ENCODE measurements at regions not wholly inside any gene's neighbourhood (a gene's known extent, or its start where the extent isn't known, plus 50 kb on each side); places are given as distances from the start of the nearest gene placed in this dataset.

GRCh38 chr14:85052646-85053045 is 477.3 kb upstream of the FLRT2 start:
- Mint-ChIP-seq H3K36me3 (no peaks in the 10 kb centered on the region), H3K27me3 (no peaks in the 10 kb centered on the region), H3K27ac (no peak overlapping the region), H3K9me3 (peaks cover 19 to 43% (median 21%) of the 10 kb centered on the region in 3 donors), H3K4me3 (no peak overlapping the region), H3K4me1 (no peaks in the 10 kb centered on the region)
- no peak for DNase-seq
- H3K27ac ChIP-seq (ENCODE audit: low read length), result no peak overlapping the region
- ChIA-PET CTCF (no interaction called here), POLR2A (no interaction called here)
- H3K27me3 ChIP-seq (replicated peaks in 1 of 2; ENCODE audit: control insufficient read depth in 2 of 2, extremely low read depth in 1 of 2, insufficient read depth in 2 of 2, low read length in 1 of 2), result no peaks in the 10 kb centered on the region
- no peaks in the 10 kb centered on the region for H3K9me3 ChIP-seq
- no peak for ATAC-seq (replicated peaks in 1 of 4)
- WGBS (ENCODE audit: insufficient coverage), result no CpG with 5 or more reads among the region's 2 CpGs
- no peaks in the 10 kb centered on the region for H3K4me1 ChIP-seq (ENCODE audit: control insufficient read depth in 1 of 2, extremely low read depth in 1 of 2, insufficient read depth in 2 of 2, low read length in 2 of 2)
- no peaks in the 10 kb centered on the region for H3K36me3 ChIP-seq (ENCODE audit: control insufficient read depth in 2 of 2, extremely low read depth in 1 of 2, insufficient read depth in 1 of 2, low read length in 1 of 2)
- no peak overlapping the region for H3K4me3 ChIP-seq (ENCODE audit: control insufficient read depth in 1 of 2, extremely low read depth in 1 of 2, low read length in 1 of 2)

GRCh38 chr14:85054178-85054577 is 475.8 kb upstream of the FLRT2 start:
- DNase-seq, result no peak
- Mint-ChIP-seq H3K27me3 (no peaks in the 10 kb centered on the region), H3K36me3 (no peaks in the 10 kb centered on the region), H3K4me3 (no peak overlapping the region), H3K27ac (no peak overlapping the region), H3K9me3 (peaks cover 19 to 43% (median 21%) of the 10 kb centered on the region in 3 donors), H3K4me1 (no peaks in the 10 kb centered on the region)
- Histone ChIP-seq H3K27ac (ENCODE audit: low read length) (no peak overlapping the region), H3K36me3 (ENCODE audit: control insufficient read depth in 2 of 2, extremely low read depth in 1 of 2, insufficient read depth in 1 of 2, low read length in 1 of 2) (no peaks in the 10 kb centered on the region), H3K9me3 (no peaks in the 10 kb centered on the region), H3K4me3 (ENCODE audit: control insufficient read depth in 1 of 2, extremely low read depth in 1 of 2, low read length in 1 of 2) (no peak overlapping the region), H3K27me3 (replicated peaks in 1 of 2; ENCODE audit: control insufficient read depth in 2 of 2, extremely low read depth in 1 of 2, insufficient read depth in 2 of 2, low read length in 1 of 2) (no peaks in the 10 kb centered on the region), H3K4me1 (ENCODE audit: control insufficient read depth in 1 of 2, extremely low read depth in 1 of 2, insufficient read depth in 2 of 2, low read length in 2 of 2) (no peaks in the 10 kb centered on the region)
- no peak for ATAC-seq (replicated peaks in 1 of 4)
- CTCF ChIA-PET, result no interaction called here
- POLR2A ChIA-PET, result no interaction called here

GRCh38 chr14:85056267-85056666 is 473.7 kb upstream of the FLRT2 start:
- Histone ChIP-seq H3K36me3 (ENCODE audit: control insufficient read depth in 2 of 2, extremely low read depth in 1 of 2, insufficient read depth in 1 of 2, low read length in 1 of 2) (no peaks in the 10 kb centered on the region), H3K4me3 (ENCODE audit: control insufficient read depth in 1 of 2, extremely low read depth in 1 of 2, low read length in 1 of 2) (no peak overlapping the region), H3K27me3 (replicated peaks in 1 of 2; ENCODE audit: control insufficient read depth in 2 of 2, extremely low read depth in 1 of 2, insufficient read depth in 2 of 2, low read length in 1 of 2) (no peaks in the 10 kb centered on the region), H3K9me3 (no peaks in the 10 kb centered on the region), H3K4me1 (ENCODE audit: control insufficient read depth in 1 of 2, extremely low read depth in 1 of 2, insufficient read depth in 2 of 2, low read length in 2 of 2) (no peaks in the 10 kb centered on the region), H3K27ac (ENCODE audit: low read length) (no peak overlapping the region)
- no CpG with 5 or more reads among the region's 1 CpG for WGBS (ENCODE audit: insufficient coverage)
- ATAC-seq (replicated peaks in 1 of 4), result no peak
- ChIA-PET POLR2A (no interaction called here), CTCF (no interaction called here)
- Mint-ChIP-seq H3K36me3 (no peaks in the 10 kb centered on the region), H3K4me1 (no peaks in the 10 kb centered on the region), H3K4me3 (no peak overlapping the region), H3K9me3 (peaks cover 19 to 48% (median 24%) of the 10 kb centered on the region in 3 donors), H3K27me3 (no peaks in the 10 kb centered on the region), H3K27ac (no peak overlapping the region)
- DNase-seq, result no peak

- DNase-seq (no peak), ATAC-seq (replicated peaks in 1 of 4) (no peak)
- no peak overlapping the region for H3K27ac ChIP-seq (ENCODE audit: low read length)
- WGBS (ENCODE audit: insufficient coverage), result 100% methylated on average over 2 of the region's 7 CpGs
- no peak overlapping the region for H3K4me3 Mint-ChIP-seq
- no peak overlapping the region for H3K27ac Mint-ChIP-seq
- H3K4me1 ChIP-seq (ENCODE audit: control insufficient read depth in 1 of 2, extremely low read depth in 1 of 2, insufficient read depth in 2 of 2, low read length in 2 of 2), result no peaks in the 10 kb centered on the region
- H3K27me3 Mint-ChIP-seq, result no peaks in the 10 kb centered on the region
- peaks cover 18 to 49% (median 30%) of the 10 kb centered on the region in 3 donors for H3K9me3 Mint-ChIP-seq
- ChIA-PET POLR2A (no interaction called here), CTCF (no interaction called here)
- H3K4me3 ChIP-seq (ENCODE audit: control insufficient read depth in 1 of 2, extremely low read depth in 1 of 2, low read length in 1 of 2), result no peak overlapping the region
- no peaks in the 10 kb centered on the region for H3K4me1 Mint-ChIP-seq
- H3K27me3 ChIP-seq (replicated peaks in 1 of 2; ENCODE audit: control insufficient read depth in 2 of 2, extremely low read depth in 1 of 2, insufficient read depth in 2 of 2, low read length in 1 of 2), result no peaks in the 10 kb centered on the region
- no peaks in the 10 kb centered on the region for H3K9me3 ChIP-seq
- no peaks in the 10 kb centered on the region for H3K36me3 Mint-ChIP-seq
- H3K36me3 ChIP-seq (ENCODE audit: control insufficient read depth in 2 of 2, extremely low read depth in 1 of 2, insufficient read depth in 1 of 2, low read length in 1 of 2), result no peaks in the 10 kb centered on the region
Observed at GRCh38 chr14:85057221-85057620, 472.7 kb upstream of the FLRT2 start.

GRCh38 chr14:85058150-85058549 is 471.8 kb upstream of the FLRT2 start:
- ATAC-seq (replicated peaks in 1 of 4) (no peak), DNase-seq (no peak)
- Histone ChIP-seq H3K36me3 (ENCODE audit: control insufficient read depth in 2 of 2, extremely low read depth in 1 of 2, insufficient read depth in 1 of 2, low read length in 1 of 2) (no peaks in the 10 kb centered on the region), H3K27ac (ENCODE audit: low read length) (no peak overlapping the region), H3K4me1 (ENCODE audit: control insufficient read depth in 1 of 2, extremely low read depth in 1 of 2, insufficient read depth in 2 of 2, low read length in 2 of 2) (no peaks in the 10 kb centered on the region), H3K9me3 (no peaks in the 10 kb centered on the region), H3K27me3 (replicated peaks in 1 of 2; ENCODE audit: control insufficient read depth in 2 of 2, extremely low read depth in 1 of 2, insufficient read depth in 2 of 2, low read length in 1 of 2) (no peaks in the 10 kb centered on the region), H3K4me3 (ENCODE audit: control insufficient read depth in 1 of 2, extremely low read depth in 1 of 2, low read length in 1 of 2) (no peak overlapping the region)
- ChIA-PET POLR2A (no interaction called here), CTCF (no interaction called here)
- peaks cover 15 to 46% (median 30%) of the 10 kb centered on the region in 3 donors for H3K9me3 Mint-ChIP-seq
- H3K4me1 Mint-ChIP-seq, result no peaks in the 10 kb centered on the region
- H3K27ac Mint-ChIP-seq, result no peak overlapping the region
- no peaks in the 10 kb centered on the region for H3K27me3 Mint-ChIP-seq
- no peak overlapping the region for H3K4me3 Mint-ChIP-seq
- H3K36me3 Mint-ChIP-seq, result no peaks in the 10 kb centered on the region

GRCh38 chr14:85060121-85060520 is 469.8 kb upstream of the FLRT2 start:
- no peaks in the 10 kb centered on the region for H3K27me3 ChIP-seq (replicated peaks in 1 of 2; ENCODE audit: control insufficient read depth in 2 of 2, extremely low read depth in 1 of 2, insufficient read depth in 2 of 2, low read length in 1 of 2)
- POLR2A ChIA-PET, result no interaction called here

GRCh38 chr14:85061256-85061655 is 468.7 kb upstream of the FLRT2 start:
- DNase-seq (no peak), ATAC-seq (replicated peaks in 1 of 4) (no peak)
- Histone ChIP-seq H3K36me3 (ENCODE audit: control insufficient read depth in 2 of 2, extremely low read depth in 1 of 2, insufficient read depth in 1 of 2, low read length in 1 of 2) (no peaks in the 10 kb centered on the region), H3K27me3 (replicated peaks in 1 of 2; ENCODE audit: control insufficient read depth in 2 of 2, extremely low read depth in 1 of 2, insufficient read depth in 2 of 2, low read length in 1 of 2) (no peaks in the 10 kb centered on the region), H3K27ac (ENCODE audit: low read length) (no peak overlapping the region), H3K9me3 (no peaks in the 10 kb centered on the region), H3K4me3 (ENCODE audit: control insufficient read depth in 1 of 2, extremely low read depth in 1 of 2, low read length in 1 of 2) (no peak overlapping the region), H3K4me1 (ENCODE audit: control insufficient read depth in 1 of 2, extremely low read depth in 1 of 2, insufficient read depth in 2 of 2, low read length in 2 of 2) (no peaks in the 10 kb centered on the region)
- Mint-ChIP-seq H3K27ac (no peak overlapping the region), H3K36me3 (no peaks in the 10 kb centered on the region), H3K27me3 (no peaks in the 10 kb centered on the region), H3K4me1 (no peaks in the 10 kb centered on the region), H3K4me3 (no peak overlapping the region), H3K9me3 (peaks cover 15 to 36% (median 17%) of the 10 kb centered on the region in 3 donors)
- POLR2A ChIA-PET, result no interaction called here
- CTCF ChIA-PET, result no interaction called here
- no CpG with 5 or more reads among the region's 4 CpGs for WGBS (ENCODE audit: insufficient coverage)

More at GRCh38 chr14:85060121-85060520, 469.8 kb upstream of the FLRT2 start:
- H3K27ac ChIP-seq (ENCODE audit: low read length), result no peak overlapping the region
- no peak overlapping the region for H3K27ac Mint-ChIP-seq
- no peaks in the 10 kb centered on the region for H3K4me1 Mint-ChIP-seq
- no peak overlapping the region for H3K4me3 ChIP-seq (ENCODE audit: control insufficient read depth in 1 of 2, extremely low read depth in 1 of 2, low read length in 1 of 2)
- no peaks in the 10 kb centered on the region for H3K4me1 ChIP-seq (ENCODE audit: control insufficient read depth in 1 of 2, extremely low read depth in 1 of 2, insufficient read depth in 2 of 2, low read length in 2 of 2)
- no peaks in the 10 kb centered on the region for H3K36me3 ChIP-seq (ENCODE audit: control insufficient read depth in 2 of 2, extremely low read depth in 1 of 2, insufficient read depth in 1 of 2, low read length in 1 of 2)
- ATAC-seq (replicated peaks in 1 of 4) (no peak), DNase-seq (no peak)
- whole genome bisulfite sequencing (ENCODE audit: insufficient coverage), result no CpG with 5 or more reads among the region's 5 CpGs
- peaks cover 19 to 44% (median 21%) of the 10 kb centered on the region in 3 donors for H3K9me3 Mint-ChIP-seq
- no peaks in the 10 kb centered on the region for H3K9me3 ChIP-seq
- H3K27me3 Mint-ChIP-seq, result no peaks in the 10 kb centered on the region
- H3K36me3 Mint-ChIP-seq, result no peaks in the 10 kb centered on the region
- H3K4me3 Mint-ChIP-seq, result no peak overlapping the region
- CTCF ChIA-PET, result no interaction called here
